Muscle of arm (tissue), 1 donor: ENCODE measurements at regions not wholly inside any gene's neighbourhood (a gene's known extent, or its start where the extent isn't known, plus 50 kb on each side); places are given as distances from the start of the nearest gene placed in this dataset.
"Not testable (repeated sequence)": the region's sequence is repeated elsewhere in the genome, so short reads cannot be mapped to it uniquely, and the experiment has no call there.

ENCODE experiments used
- DNase-seq: peaks from one replicate; pipeline ENCODE4 v3.0.0-alpha.2; 2013

DNA sequence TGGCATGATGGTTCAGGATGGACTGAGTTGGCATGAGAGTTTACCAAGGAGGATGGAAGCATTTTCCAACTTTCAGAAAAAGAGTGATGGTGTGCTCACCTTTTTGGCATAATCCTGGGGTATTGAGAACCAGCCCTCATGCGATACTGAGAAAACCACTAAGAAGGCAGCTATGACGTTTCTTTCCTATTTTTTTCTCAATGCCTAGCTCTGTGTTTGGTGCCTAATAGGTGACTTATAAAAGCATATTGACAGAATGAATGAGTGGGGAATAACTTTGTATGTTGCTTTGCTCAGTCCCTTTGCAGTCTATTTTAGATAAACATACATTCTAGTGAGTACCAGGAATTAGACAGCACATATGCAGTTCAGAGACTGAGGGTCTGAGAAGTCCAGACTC lies 816.3 kb downstream of the DHX35 start:
- DNase-seq: no peak

DNA sequence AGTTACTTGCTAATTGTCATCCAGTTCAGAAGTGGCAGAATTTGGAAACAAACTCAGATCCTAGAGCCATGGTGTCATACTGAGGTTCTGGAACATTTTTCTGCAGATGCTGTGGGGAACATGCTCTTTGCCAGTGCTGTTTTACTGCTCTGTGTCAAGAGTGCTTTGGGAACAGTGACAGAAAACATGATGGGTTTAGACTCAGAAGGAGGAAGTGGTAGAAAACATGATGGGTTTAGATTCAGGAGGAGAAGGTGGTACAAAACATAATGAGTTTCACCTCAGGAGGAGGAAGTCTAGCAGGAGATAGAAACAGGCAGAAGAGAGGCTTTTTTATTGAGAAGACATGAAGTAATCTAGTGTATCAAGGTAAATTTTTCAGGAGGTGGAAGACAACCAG lies 815.5 kb downstream of the DHX35 start:
- DNase-seq: no peak

DNA sequence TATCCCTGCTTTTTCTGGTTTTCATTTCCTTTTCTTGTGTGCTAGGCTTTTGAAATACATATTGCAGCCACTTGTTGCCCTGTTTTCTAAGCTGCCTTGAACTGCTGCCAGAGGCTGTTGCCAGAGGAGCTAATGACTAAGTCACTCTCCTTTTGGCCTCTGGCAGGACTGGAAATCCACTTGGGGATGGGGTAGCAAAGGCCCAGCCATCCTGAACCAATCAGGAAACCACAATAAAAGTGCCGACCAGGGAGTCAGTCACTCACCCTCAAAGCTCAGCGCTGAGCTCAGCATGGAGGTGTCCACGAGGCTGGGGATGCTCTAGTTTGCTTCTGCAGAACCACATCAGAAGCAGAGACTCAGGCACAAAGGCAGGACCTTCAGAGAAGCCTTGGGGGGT lies 813.0 kb downstream of the DHX35 start:
- no peak for DNase-seq

DNA sequence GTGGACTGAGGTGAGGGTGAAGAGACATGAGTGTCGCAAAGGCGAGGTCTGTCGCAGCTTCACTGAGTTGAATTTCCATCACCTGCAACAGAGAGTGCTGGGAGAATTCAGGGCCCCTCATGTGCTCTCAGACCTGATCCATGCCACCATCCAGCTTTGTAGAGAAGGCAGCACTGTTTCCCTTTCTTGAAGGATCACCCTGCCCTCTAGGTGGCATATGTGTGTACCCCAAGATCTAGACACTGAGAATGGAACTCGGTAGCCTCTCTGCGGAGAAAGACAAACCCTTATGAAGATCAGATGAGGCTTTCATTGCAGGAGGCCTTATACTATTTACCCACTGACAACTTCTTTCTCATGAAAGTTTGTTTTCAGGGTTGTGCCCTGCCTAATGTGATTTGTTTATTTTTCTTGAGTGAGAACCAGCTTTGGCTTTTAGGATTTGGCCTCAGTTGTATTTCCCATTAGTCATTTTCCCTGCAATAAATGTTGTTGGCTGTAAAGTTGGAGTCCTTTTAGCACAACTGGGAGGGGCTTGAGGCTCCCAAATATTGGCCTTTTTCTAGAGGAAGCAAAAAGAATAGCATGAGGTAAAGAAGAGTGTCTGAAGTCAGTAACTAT lies 811.3 kb downstream of the DHX35 start:
- DNase-seq: no peak

DNA sequence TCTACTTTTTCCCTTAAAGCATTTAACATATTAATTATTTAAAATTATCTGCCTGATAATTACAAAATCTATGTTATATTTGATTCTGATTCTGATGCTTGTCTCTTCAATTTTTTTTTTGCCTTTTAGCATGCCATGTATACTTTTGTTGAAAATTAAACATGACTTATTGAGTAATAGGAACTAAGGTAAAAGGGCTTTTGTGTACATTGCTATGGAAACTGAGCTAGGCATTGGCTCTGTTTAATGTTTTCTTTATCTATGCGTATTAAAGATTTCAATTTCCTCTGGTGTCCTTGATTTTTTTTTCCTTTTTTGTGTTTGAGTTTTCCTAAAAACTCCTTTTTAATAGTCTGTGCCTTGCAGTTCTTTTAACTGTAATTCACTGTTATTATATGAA lies 805.2 kb downstream of the DHX35 start:
- no peak for DNase-seq

DNA sequence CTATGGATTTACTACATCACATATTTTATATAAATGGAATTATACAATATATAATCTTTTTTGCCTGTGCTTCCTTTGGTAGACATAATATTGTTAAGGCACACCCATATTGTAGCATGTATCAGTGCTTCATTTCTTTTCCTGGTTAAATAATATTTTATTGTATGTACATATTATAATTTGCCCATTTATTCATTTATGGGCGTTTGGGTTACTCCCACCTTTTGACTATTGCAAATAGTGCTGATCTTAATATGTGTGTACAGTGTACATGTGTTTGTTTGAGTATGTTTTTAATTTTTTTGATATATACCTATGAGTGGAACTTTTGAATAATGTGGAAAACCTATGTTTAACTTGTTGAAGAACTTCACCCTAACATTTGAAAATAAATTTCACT lies 804.2 kb downstream of the DHX35 start:
- DNase-seq: no peak

DNA sequence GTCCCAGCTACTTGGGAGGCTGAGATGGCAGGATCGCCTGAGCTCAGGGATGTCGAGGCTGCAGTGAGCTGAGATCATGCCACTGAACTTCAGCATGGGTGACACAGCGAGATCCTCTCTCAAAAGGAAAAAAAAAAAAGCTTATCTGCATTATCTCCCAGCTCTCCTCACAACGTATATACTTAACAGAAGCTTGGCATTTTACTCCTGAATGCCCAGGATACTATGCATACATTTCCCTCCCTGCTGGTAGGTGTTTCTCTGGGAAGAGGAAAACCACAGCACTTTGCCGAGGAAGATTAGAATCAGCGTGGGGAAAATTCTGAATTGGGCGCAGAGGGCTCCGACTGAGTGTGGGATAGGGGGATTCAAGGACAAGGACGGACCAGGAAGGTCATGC lies 800.6 kb downstream of the DHX35 start:
- DNase-seq: no peak

DNA sequence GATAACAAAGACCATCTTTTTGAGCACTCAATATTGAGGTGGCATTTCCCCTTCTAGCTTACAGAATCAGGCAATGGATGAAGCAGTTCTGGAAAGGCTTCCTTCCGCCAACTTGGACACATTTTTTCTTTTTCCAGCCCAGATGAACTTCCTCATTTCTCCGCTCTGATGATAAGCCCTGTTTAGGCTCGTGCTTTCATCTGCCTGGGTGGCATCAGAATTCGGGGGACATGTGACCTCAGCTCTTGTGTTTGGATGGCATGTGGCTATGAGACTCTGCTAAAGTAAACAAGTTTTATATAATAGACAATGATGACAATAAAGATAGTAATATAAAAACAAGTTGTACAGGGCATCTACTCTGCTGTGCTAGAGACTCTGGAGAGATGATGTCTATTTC lies 796.7 kb downstream of the DHX35 start:
- DNase-seq: no peak

DNA sequence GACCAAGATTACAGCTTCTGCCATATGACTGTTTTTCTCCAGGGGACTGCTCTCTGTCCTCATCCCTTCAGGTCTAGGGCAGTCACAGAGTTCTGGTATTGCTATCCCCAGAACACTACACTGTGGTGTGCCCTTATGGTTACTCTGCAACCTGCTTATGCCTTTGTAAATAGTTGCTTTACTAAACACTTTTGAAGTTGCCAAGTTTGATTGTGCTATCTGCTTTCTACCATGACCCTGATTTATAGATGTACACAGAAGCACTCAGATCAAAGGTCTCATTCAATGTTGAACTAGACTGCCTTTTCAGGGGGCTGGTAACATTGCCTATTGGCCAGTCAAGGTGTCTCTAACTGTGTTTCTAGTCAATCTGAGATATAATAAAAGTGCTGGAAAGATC lies 794.7 kb downstream of the DHX35 start:
- DNase-seq: no peak

DNA sequence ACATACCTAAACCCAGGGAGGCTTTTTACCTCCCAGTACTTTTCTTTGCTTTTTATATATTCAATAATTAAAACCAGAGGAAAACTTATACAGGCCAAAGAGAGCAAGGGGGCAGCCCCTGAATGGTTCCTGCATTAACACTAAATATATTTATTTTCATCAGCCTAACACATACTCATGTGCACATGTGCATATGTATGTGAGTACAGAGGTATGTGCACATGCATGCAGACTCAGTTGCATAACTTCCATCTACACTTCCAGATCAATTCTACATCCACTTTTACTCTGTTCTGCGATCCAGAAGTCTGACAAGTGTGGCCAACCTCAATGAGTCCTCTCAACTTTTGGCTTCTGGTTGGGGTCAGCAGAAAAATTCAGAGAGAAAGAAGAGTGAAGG lies 794.2 kb downstream of the DHX35 start:
- no peak for DNase-seq

DNA sequence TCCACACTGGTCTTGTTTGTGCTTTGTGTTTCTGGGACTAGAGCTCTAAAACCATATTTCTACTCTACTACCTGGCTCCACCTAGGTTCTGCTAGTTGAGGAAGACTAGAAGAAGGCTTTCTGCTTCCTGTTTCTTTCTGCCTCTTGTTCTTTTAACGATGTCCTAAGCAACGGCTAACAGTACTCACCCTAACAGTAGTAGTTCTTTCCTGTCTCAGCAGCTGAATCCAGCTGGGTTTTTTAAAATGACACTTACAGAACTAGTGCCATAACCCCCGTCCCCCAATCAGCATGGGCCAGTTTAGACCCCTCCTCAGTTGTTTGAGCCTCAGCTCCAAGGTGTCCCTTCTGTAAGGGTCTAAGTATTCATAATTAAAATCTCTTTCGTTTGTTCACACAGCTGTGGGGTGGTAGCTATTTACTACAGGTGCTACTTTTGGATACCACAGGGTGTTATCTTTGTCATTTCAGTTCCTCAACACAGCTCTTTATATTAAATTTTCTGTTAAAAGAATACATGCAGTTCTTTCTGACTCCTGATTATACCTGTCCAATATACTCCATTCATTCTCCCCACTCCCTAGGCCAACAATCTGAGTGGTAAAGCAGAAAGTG lies 790.2 kb downstream of the DHX35 start:
- DNase-seq: no peak

DNA sequence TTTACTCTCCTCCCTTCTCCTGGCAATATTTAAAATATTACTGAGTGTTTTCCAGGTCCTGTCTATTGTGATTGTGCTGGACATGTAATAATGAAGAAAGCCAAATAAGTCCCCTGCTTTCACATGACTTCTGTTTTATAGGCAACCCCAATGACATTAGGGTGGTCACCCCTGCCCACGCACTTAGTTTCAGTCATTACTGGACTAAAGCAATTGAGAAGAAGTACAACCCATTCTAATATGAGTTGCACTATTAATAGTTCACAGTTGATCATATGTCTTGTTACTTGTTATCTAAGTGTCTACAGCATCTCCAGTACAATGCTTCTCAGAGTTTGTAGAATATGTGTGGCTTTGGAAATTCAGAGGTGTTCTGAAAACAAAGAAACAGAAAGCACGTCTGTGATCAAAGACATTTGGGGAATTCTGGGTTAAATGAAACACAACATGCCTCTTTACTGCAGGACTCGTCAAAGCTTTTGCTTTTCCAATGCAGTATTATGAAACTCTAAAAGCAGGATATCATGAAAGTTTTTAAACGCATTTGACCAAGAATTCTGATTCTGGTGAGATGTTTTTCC lies 789.5 kb downstream of the DHX35 start:
- DNase-seq: no peak

DNA sequence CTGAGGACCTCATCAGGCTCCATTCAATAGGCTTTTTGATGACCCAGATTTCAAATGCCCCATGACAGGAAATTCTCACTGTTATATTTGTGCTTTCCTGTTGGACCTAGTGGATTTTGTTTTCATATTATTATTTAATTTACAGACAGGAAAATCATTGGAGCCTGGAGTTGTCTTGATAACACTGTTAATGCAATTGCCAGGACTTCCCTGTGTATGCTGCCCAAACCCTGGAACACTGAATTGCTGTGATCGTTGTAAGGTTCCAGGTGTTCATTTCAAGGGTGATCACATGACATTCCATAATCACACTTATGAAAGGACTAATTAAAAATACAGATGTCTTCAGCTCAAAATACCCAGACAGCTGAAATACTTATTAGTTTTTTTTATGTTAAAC lies 783.2 kb downstream of the DHX35 start:
- peak; percentile 14 for DNase-seq

DNA sequence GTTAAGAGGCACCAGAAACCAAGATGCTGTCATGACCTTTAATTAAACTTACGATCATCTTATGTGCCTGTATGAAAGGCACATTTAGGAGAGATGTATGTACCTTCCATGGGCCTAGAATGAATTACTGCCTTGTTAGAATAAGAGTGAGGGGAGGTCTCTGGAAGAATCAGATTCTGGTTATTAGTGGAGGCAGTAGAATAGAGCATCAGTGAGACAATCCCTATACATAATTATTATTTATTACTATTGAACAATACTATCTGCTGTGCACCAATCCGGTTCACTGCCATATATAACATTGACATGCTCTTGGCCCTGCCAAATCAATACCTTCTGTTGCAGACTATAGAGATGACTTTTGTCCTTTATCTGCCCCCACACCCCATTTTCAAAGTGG lies 776.5 kb downstream of the DHX35 start:
- no peak for DNase-seq

DNA sequence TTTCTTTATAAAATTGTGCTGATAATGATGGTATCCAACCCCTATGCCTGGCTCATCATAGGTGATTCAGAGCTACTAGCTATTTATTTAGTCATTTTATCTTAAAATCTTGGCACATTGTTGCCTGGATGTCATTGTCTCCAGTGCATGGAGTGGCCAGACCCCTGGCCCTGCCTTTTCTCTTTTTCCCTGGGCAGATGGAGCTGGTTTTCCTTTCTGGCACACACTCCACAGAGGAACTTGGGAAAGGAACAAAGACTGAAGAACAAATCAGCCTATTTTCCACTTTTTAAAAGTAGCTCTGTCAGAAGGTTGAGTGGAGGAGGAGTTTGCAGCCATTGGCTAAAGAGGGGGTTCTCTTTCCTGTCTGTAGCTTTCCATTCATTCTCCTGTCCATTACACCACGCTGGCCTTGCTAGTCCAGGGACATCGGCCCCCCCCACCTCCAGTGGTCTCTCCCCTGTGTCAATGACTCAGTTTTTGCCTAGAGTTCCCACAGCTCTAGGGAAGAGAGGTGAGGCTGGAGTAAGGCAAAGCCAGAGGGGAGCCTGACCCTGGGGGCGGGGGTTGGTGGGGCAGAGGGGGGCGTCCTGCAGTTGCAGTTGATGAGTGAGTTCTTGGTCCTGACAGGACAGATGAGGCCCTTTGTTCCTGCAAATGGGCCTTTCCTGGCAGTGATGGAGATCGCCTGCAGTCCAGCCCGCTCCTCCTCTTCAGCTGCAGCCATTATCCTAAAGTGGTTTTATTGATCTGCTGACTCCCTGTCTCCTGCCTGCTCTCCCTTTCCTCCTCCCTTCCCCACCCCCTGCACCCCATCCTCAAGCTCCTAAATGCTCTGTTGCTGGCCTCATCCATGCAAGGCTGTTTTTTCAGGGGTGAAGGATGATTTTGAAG lies 774.5 kb downstream of the DHX35 start:
- DNase-seq: no peak

DNA sequence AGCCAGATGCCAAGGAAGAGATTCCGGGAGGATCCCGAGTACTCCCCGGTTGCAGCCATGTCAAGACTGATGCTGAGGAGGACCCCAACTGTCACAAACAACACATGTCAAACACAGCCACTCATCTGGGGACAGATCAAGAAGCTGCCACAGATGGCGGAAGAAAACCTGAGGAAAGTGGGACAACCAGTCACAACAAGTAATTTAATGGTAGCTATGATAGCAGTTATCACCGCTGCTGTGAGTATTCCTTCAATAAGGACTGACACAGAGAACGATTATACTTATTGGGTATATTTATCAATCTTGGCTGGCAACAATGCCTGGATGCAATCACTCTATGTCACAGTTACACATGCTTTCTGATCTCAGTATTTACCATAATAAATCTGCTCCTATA lies 763.4 kb downstream of the DHX35 start:
- not testable (repeated sequence) for DNase-seq

DNA sequence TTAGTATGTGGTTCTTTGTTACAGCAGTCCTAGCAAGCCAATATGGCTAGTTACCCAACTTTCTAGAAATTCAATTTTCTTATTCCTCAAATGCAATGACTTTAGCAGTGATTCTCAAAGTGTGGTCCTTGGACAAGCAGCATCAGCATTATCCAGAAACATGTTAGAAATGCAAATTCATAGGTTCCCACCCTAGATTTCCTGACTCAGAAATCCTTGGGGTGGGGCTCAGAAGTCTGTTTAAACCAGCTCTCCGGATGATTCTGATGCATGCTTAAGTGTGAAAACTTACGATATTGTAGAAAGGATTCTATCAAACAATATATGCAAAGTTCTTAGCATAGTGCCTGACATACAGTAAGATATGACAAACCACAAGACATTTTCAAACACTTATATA lies 757.1 kb downstream of the DHX35 start:
- no peak for DNase-seq

DNA sequence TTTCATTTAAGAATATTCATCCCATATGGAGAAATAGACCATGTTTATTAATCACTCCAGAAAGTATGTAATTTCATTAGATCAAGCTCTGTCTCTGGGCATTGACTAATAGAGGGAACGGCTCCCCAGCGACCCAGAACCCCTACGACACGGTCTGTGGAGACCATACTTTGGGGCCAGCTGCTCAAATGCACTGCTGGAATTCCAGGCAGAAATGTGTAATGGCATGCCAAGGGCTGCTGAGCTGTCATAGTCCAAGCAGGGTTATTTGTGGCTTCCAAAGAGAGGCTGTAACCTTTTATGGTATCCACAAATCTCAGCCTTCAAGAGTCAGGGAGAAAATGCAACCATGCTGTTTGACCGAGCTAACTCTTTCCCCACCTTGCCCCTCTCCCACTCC lies 755.8 kb downstream of the DHX35 start:
- DNase-seq: no peak

DNA sequence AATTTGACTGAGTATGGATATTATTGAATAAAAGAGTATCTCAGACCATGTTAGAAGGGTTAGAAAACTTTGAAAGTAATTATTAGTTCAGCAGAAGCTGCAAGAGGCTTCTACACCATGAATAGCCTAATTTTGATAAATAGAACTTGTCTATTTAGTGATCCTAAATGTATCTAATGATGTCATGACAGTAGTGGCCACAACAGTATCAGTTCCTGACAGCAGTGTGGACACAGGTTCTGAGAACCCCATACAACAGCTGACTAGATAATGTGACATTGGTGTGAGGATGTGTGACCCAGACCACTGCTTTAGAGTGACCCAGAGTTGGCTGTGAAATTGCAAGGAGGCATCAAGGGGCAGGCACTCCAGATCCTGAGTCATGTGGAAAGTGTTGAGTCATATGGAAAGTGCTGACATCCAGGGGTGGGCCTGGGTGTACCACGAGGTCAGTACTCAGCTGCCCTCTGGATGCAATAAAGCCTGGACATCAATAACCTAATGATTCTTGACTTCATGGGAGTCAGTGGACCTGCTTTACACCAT lies 754.7 kb downstream of the DHX35 start:
- no peak for DNase-seq

DNA sequence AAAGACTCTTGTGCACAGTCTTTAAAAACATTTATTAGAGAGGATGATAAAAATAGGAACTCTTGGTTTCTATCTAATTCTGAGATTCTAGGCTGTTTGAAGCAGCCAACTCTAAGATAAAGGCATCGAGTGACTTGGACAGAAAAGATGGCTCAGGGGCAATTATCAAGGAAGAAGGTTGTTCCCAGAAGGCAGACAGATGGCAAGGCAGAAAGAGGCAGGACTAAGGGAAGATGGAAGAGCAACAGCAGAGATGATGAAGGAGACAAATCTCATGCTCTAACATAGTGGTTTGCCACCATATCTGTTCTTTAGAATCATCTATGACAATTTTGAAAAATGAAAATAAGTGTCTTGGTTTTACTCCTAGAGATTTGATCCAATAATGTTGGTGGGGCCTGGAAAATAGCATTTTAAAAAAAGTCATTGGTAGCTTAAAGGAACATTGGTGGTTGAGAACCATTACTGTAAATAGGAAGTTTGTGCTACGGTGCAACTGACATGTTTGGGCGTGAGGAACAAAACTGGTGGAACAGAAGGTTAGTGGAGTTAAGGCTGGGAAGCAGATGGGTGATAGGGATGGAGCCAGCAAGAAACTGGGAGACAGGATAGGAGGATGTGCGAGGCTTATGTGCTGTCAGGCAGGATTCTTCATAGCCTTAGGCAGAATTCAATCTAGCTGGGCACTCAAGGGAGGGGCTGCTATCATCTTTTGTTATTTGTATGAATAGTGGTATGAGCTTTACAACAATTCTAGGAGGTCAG lies 751.1 kb downstream of the DHX35 start:
- DNase-seq: no peak

DNA sequence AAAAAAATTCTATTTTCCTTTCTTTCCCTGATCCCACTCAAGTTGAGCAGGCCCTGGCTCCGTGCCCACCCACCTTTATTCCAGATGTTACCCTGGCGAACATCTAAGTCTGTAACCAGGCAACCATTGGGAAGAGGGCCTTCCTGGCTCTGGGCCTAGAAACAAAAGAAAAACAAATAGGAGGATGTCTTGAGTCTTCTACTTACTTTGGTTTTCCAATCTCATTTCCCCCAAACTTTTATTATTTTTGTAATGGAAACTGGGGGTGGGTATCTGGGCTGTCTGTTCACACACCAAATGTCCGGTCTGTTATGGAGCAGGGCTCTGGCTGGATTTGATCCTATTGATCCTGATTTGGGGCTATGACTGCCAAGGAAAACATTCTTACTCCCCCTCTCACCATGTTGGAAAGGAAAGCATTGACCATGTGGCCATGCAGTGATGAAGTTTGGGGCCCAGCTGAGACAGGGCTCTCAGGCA lies 744.1 kb downstream of the DHX35 start:
- peak; percentile 79 for DNase-seq

DNA sequence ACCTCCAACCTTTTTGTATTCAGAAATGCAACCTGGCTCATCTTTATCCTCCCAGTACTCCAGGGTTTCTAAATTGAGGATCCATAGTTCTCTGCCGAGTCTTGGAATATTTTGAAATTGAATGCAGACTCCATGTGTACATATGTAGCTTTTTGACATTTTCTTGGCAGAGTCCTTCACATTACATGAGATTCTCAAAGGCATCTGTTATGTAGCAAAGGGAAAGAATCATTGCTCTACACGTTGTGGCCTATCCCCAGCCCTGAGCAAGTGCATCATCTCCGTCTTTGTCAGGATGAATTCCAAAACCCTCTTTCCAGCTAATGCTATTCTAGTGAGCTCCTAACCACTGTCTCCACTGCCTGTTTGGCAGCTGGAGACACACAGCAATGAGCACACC lies 742.9 kb downstream of the DHX35 start:
- DNase-seq: no peak
